HepG2 (cell line): ENCODE measurements at regions not wholly inside any gene's neighbourhood (a gene's known extent, or its start where the extent isn't known, plus 50 kb on each side); places are given as distances from the start of the nearest gene placed in this dataset.

Experiments used
- ATAC-seq: fragments of 200-7000 bp; cut with Tn5 transposase; 3 replicates; pipeline ENCODE4 v1.9.1; 2020; ENCODE audit warnings: mild to moderate bottlenecking, moderate library complexity
- BruUV-seq: library from RNA; stranded (reverse); fragments of 400-500 nt; replicated peaks from 2 replicates; lab custom pipeline; 2021; lab: Mats Ljungman, UMichigan
- CTCF ChIA-PET: fragments of 300-600 bp; formaldehyde crosslinking; extraction: SDS; loops from one replicate; lab custom pipeline; 2021; ENCODE audit warnings: low total read pairs, inconsistent platforms, low intra/inter-chr PET ratio; lab: Yijun Ruan, JAX
- POLR2A ChIA-PET: fragments of 350-600 bp; sonication (Branson Sonifier 250); formaldehyde crosslinking; loops from one replicate; lab custom pipeline; 2020; ENCODE audit warnings: antibody characterized with exemption, inconsistent platforms; lab: Yijun Ruan, JAX
- DNase-seq: peaks from one replicate; pipeline ENCODE4 v3.0.0-alpha.2; 2015; ENCODE audit warnings: low spot score
- FAIRE-seq: peaks from 3 replicates; lab custom pipeline; 2011; peaks lifted over from hg19 to GRCh38; lab: Jason Lieb, UNC
- H2AFZ ChIP-seq: one replicate; pipeline ENCODE4 v1.6.1; 2011; ENCODE audit warnings: low read length, inconsistent platforms
- H3K27ac ChIP-seq: fragments of 300-600 bp; 3 replicates; pipeline ENCODE4 v1.8.0; 2011; ENCODE audit warnings: mixed run types, mild to moderate bottlenecking, mixed read lengths, low read length, inconsistent platforms; ENCODE audit not compliant: insufficient read depth; ENCODE audit errors: extremely low read length
- H3K27me3 ChIP-seq, 2 experiments: fragments of 200-600 bp in 1 of 2; 2 replicates in 1 of 2; 3 replicates in 1 of 2; pipeline versions ENCODE4 v1.6.0 to v1.8.0; 2011; ENCODE audit warnings: low read length in 2 of 2, mild to moderate bottlenecking in 2 of 2, moderate library complexity in 2 of 2, inconsistent platforms in 1 of 2; ENCODE audit not compliant: insufficient read depth in 2 of 2, control insufficient read depth in 1 of 2
- H3K36me3 ChIP-seq, 2 experiments: fragments of 200-600 bp in 1 of 2; replicated peaks in 1 of 2; 2 replicates in 1 of 2; 3 replicates in 1 of 2; pipeline versions ENCODE4 v1.5.1 to v1.8.0; 2011; ENCODE audit warnings: low read length in 2 of 2, inconsistent platforms in 1 of 2; ENCODE audit not compliant: insufficient read depth in 2 of 2, control insufficient read depth in 1 of 2
- H3K4me1 ChIP-seq: 2 replicates; pipeline ENCODE4 v1.5.1; 2012; ENCODE audit warnings: low read length, inconsistent platforms; ENCODE audit not compliant: insufficient read depth
- H3K4me2 ChIP-seq: 2 replicates; pipeline ENCODE4 v1.6.0; 2011; ENCODE audit warnings: low read depth, low read length, inconsistent platforms
- H3K4me3 ChIP-seq, 3 experiments: fragments of 200-600 bp in 1 of 3; sonication (generic), shearing (Covaris generic) in 1 of 3; replicated peaks in 1 of 3; 2 replicates each; pipeline ENCODE4 v1.5.1; 2011 to 2016; ENCODE audit warnings: low read length in 3 of 3, inconsistent platforms in 2 of 3, low read depth in 2 of 3, mild to moderate bottlenecking in 2 of 3, control low read depth in 1 of 3, mixed read lengths in 1 of 3; ENCODE audit not compliant: insufficient read depth in 1 of 3
- H3K79me2 ChIP-seq: one replicate; pipeline ENCODE4 v1.6.1; 2011; ENCODE audit warnings: low read length, inconsistent platforms; ENCODE audit not compliant: insufficient read depth
- H3K9ac ChIP-seq: 2 replicates; pipeline ENCODE4 v1.6.0; 2011; ENCODE audit warnings: mild to moderate bottlenecking, low read depth, low read length, inconsistent platforms; ENCODE audit not compliant: insufficient read depth
- H3K9me3 ChIP-seq: 2 replicates; pipeline ENCODE4 v1.5.1; 2012; ENCODE audit warnings: mild to moderate bottlenecking, low read length
- H4K20me1 ChIP-seq: 2 replicates; pipeline ENCODE4 v1.6.0; 2011; ENCODE audit warnings: inconsistent platforms, mild to moderate bottlenecking, low read length, moderate library complexity; ENCODE audit not compliant: insufficient read depth
- CCAR2 ChIP-seq: fragments of 200-400 bp; formaldehyde crosslinking; optimal IDR thresholded peaks from 2 replicates; pipeline ENCODE3; 2018; ENCODE audit warnings: low read depth, mild to moderate bottlenecking, low read length, moderate library complexity
- HDAC2 ChIP-seq: sonication (generic); formaldehyde crosslinking; IDR thresholded peaks from 2 replicates; pipeline ENCODE4 v1.4.0; 2020; ENCODE audit warnings: missing genetic modification reagents
- HNRNPL ChIP-seq: fragments of 200-400 bp; formaldehyde crosslinking; IDR thresholded peaks from 2 replicates; pipeline ENCODE4 v1.6.1; 2017; ENCODE audit warnings: mild to moderate bottlenecking, low read depth, low read length
- KLF12 ChIP-seq: sonication (generic); formaldehyde crosslinking; IDR thresholded peaks from 2 replicates; pipeline ENCODE4 v1.4.0; 2020; ENCODE audit warnings: missing genetic modification reagents, borderline replicate concordance
- MLLT10 ChIP-seq: sonication (generic); formaldehyde crosslinking; IDR thresholded peaks from 2 replicates; pipeline ENCODE4 v1.4.0; 2020; ENCODE audit warnings: missing genetic modification reagents
- SNRNP70 ChIP-seq: fragments of 200-400 bp; formaldehyde crosslinking; IDR thresholded peaks from 2 replicates; pipeline ENCODE4 v1.6.1; 2017; ENCODE audit warnings: mild to moderate bottlenecking, low read depth, low read length, moderate library complexity
- TRIM24 ChIP-seq: sonication (generic); formaldehyde crosslinking; IDR thresholded peaks from 2 replicates; pipeline ENCODE4 v1.8.0; 2022; ENCODE audit warnings: mild to moderate bottlenecking, missing genetic modification reagents
- ZBTB2 ChIP-seq: sonication (generic); formaldehyde crosslinking; IDR thresholded peaks from 2 replicates; pipeline ENCODE4 v1.8.0; 2022; ENCODE audit warnings: low read depth, missing genetic modification reagents
- ZNF263 ChIP-seq: sonication (generic); formaldehyde crosslinking; IDR thresholded peaks from 2 replicates; pipeline ENCODE4 v1.4.0; 2020; ENCODE audit warnings: missing genetic modification reagents
- ZNF329 ChIP-seq: sonication (generic); formaldehyde crosslinking; IDR thresholded peaks from 2 replicates; pipeline ENCODE4 v1.9.0; 2021; ENCODE audit warnings: low read depth, mild to moderate bottlenecking, missing genetic modification reagents
- ZNF451 ChIP-seq: sonication (generic); formaldehyde crosslinking; IDR thresholded peaks from 2 replicates; pipeline ENCODE4 v1.5.0; 2020; ENCODE audit warnings: mild to moderate bottlenecking, missing genetic modification reagents
- WGBS: methylation state at CpG from one replicate; pipeline ENCODE4 v1.1.6; 2017; ENCODE audit warnings: low lambda C conversion rate; 5-methylcytosine and 5-hydroxymethylcytosine counted together
- in situ Hi-C: cut with HindIII; loops from 2 replicates; pipeline ENCODE4 v1.10.0; 2017; ENCODE audit warnings: low pct_unique_long_range_greater_than_20kb; ENCODE audit not compliant: extremely low pct_ligation_motif_present
- intact Hi-C: fragments of 100-400 bp; cut with micrococcal nuclease; formaldehyde crosslinking; loops from one replicate; pipeline ENCODE4 v1.10.0; 2022; ENCODE audit not compliant: unreplicated experiment
- TF ChIP-seq, protein P1 (sequence below): sonication (generic); formaldehyde crosslinking; IDR thresholded peaks from 2 replicates; pipeline ENCODE4 v1.4.0; 2020; ENCODE audit warnings: missing genetic modification reagents; ENCODE audit errors: not compliant biosample characterization

GRCh38 chr13:33956346-33956745 lies 138.4 kb downstream of the RFC3 start:
- no peak overlapping the region for H3K4me2 ChIP-seq
- no peak overlapping the region for H3K4me3 ChIP-seq
- DNase-seq (no peak), FAIRE-seq (no peak), ATAC-seq (no peak)
- TF ChIP-seq ZNF263, result no peak
- no peak for TF ChIP-seq MLLT10 (CRISPR knock-in tag)
- TF ChIP-seq HNRNPL, result no peak
- TF ChIP-seq ZNF329, result no peak
- no peak for TF ChIP-seq CCAR2
- TF ChIP-seq SNRNP70, result no peak
- no peak for TF ChIP-seq KLF12 (CRISPR knock-in tag)
- TF ChIP-seq, protein P1, sequence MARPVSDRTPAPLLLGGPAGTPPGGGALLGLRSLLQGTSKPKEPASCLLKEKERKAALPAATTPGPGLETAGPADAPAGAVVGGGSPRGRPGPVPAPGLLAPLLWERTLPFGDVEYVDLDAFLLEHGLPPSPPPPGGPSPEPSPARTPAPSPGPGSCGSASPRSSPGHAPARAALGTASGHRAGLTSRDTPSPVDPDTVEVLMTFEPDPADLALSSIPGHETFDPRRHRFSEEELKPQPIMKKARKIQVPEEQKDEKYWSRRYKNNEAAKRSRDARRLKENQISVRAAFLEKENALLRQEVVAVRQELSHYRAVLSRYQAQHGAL (CRISPR knock-in tag), result no peak
- no peak for TF ChIP-seq TRIM24 (CRISPR knock-in tag)
- TF ChIP-seq ZNF451 (CRISPR knock-in tag), result no peak
- TF ChIP-seq HDAC2 (CRISPR knock-in tag), result no peak
- TF ChIP-seq ZBTB2 (CRISPR knock-in tag), result no peak
- H3K9ac ChIP-seq, result no peak overlapping the region
- no peaks in the 10 kb centered on the region for H3K9me3 ChIP-seq
- H3K4me1 ChIP-seq, result peaks cover 54% of the 10 kb centered on the region
- no TSS peak for BruUV-seq
- H2AFZ ChIP-seq, result no peak overlapping the region
- H4K20me1 ChIP-seq, result no peaks in the 10 kb centered on the region
- CTCF ChIA-PET, result no interaction called here
- in situ Hi-C loops (no loop called here), intact Hi-C loops (loop anchor here (2.0 kb wide), 1 partner anchor 20 kb away; no protein-coding TSS in a partner anchor)
- no peaks in the 10 kb centered on the region for H3K79me2 ChIP-seq
- no peaks in the 10 kb centered on the region for H3K27me3 ChIP-seq
- no peaks in the 10 kb centered on the region for H3K36me3 ChIP-seq
- H3K27ac ChIP-seq, result peak overlapping the region; percentile 82
- WGBS, result 98% methylated on average over 2 of the region's 2 CpGs
- POLR2A ChIA-PET, result interaction anchor here (1.6 kb wide), 1 partner anchor 13 kb away, joined by 13 read pairs; no protein-coding TSS in a partner anchor
